SIG-M5 treated with dmso at 0.1 percent for 504 hours (cell line): ENCODE measurements at regions not wholly inside any gene's neighbourhood (a gene's known extent, or its start where the extent isn't known, plus 50 kb on each side); places are given as distances from the start of the nearest gene placed in this dataset.

Experiments used
- DNase-seq: peaks from one replicate; lab custom pipeline; 2025; ENCODE audit not compliant: unreplicated experiment; lab: John Stamatoyannopoulos, UW

GRCh38 chr9:81532251-81532650, 157.1 kb downstream of the TLE1 start:
- no peak for DNase-seq

- DNase-seq, result no peak
Measured at GRCh38 chr9:81531511-81531910, 157.8 kb downstream of the TLE1 start.

GRCh38 chr9:81530846-81531245, 158.5 kb downstream of the TLE1 start:
- DNase-seq, result no peak

DNA sequence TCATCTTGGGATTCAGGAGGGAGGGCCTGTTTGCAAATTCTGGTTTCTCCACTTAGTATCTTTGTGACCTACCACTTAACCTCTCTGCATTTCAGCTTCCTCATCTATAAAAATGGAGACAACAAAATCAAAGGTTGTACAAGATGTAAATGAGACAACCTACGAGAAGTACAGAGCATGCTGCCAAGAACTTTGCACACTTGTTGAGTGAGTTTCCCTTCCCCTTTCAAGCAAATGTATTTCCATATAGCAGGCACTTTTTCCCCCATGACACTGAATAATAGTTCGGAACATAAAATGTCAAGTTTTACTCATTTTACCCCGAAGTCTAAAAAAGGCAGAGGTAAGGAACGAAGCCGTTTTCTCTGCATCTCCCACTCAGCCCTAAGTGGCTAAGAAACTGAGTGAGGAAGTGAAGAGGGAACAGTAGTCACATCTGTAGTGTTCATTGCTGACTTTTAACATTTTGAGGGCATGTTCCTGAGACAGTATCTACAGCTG, 159.0 kb downstream of the TLE1 start:
- DNase-seq, result no peak

- no peak for DNase-seq
Measured at GRCh38 chr9:81529556-81530193, 159.7 kb downstream of the TLE1 start.

- DNase-seq, result no peak
Measured at GRCh38 chr9:81526587-81526986, 162.8 kb downstream of the TLE1 start.

DNA sequence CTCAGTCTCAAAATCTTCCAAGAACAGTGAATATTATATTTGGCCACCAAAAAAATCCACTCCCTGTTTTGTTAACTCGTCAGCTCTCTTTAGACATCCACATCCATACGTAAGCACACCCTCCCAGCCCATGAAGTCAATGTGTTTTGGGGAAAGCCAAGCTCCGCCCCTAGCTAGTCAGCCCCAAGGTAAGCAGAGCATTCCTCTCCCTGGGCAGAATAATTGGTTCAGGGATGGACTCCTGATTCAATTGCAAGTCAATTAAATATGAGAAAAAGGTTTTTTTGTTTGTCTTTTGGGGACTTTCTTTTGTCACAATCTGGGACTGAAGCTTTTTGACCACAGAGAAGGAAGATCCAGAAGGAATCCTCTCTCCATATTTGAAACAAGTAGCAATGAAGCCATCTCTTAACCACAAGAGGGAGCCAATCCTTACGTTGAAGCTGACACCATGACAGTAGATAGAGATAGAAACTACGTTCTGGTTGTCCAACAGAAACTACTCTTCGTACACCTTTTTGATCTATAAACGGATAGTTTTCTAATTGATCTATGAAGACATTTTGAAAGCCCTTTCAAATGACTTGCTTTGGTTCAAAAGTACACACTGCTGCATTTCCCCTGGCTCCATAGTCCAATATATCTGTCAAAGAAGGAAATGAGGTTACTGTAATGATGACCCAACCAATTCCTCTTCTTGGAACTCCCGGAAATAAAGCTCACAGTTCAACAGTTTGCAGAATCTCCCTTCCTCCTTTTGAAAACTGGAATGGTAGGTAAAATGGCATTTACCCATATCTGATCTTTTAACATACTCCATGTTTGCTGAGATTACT, 166.4 kb downstream of the TLE1 start:
- peak; percentile 52 for DNase-seq

DNA sequence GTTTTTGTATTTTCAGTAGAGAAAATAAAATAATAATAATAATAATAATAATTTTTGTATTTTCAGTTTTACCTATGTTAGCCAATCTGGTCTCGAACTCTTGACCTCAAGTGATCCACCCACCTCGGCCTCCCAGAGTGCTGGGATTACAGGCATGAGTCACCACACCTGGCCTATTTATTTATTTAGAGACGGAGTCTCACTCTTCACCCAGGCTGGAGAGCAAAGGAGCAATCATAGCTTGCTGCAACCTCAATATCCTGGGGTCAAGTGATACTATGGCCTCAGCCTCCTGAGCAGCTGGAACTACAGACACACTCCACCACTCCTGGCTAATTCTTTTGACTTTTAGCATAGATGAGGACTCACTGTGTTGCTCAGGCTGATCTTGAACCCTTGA, 167.5 kb downstream of the TLE1 start:
- DNase-seq, result no peak

DNA sequence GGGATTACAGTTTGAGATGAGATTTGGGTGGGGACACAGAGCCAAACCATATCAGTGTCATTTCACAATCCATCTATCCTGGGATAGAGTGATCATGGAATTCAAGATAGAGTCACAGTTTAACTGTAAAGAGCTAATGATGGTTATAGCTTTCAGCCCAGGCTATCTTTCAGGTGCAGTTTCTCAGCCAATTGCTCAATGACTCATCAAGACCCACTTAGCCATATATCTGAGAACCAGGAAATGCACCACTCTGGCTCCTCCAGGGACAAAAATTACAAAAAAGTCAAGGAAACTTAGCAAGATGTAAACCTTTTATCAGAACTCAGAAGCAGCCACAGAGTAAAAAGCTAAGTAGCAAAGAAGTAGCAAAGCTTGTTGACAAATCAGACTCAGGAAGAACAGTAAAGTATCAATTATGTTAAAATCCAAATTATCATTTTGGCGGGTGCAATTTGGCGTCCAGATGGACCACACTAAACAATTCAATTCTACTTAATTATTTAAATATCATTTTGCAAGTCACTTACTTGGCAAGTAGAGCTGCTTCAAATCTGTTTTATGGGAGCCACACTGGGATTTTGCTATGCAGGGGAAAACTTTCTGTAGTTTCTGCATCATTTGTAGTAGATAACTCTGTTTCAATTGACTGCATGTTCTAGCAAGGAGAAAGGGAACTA, 169.4 kb downstream of the TLE1 start:
- no peak for DNase-seq

GRCh38 chr9:81517954-81518353, 171.4 kb downstream of the TLE1 start:
- DNase-seq, result no peak

DNA sequence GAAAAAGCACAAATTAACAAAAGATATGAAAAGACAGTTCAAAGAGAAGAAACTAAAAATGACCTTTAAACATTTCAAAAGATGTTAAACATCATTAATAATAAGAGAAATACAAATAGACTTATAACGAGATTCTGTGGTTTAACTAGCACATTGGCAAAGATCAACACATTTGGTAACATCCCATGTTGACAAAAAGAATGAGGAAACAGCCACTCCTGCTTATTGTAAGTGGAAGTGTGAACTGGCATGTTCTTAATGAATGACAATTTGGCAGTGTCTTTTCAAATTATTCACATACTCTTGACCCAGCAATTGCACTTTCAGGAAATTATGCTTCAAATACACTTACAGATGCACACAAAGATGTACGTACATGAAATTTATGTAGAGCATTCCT, 176.3 kb downstream of the TLE1 start:
- peak; percentile 22 for DNase-seq

DNA sequence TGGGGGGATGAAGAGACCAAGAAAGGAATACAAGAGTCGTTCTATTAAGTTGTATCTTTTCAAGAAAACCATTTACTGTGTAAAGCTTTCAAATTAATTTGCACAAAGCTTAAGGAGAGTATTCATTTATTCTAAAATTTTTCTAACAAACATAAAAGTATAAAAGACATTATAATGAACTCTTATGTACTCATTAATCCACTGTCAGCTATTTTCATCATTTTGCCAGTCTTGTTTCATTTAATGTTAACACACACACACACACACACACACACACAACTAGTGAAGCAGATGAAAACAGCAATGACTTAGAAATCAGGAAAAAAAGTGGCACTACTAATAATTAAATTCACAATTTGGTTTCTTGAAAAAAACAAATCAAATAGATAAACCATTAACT, 176.7 kb downstream of the TLE1 start:
- DNase-seq, result no peak

DNA sequence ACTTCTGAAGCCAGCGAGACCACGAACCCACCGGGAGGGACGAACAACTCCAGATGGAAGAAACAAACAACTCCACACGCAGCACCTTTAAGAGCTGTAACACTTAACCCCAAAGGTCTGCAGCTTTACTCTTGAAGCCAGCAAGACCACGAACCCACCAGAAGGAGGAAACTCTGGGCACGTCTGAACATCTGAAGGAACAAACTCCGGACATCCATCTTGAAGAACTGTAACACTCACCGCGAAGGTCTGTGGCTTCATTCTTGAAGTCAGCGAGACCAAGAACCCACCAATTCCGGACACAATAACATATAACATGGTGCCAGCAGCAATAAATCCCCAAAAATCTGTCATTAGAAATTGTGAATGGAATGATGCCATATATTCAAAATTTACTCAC, 180.9 kb downstream of the TLE1 start:
- no peak for DNase-seq

DNA sequence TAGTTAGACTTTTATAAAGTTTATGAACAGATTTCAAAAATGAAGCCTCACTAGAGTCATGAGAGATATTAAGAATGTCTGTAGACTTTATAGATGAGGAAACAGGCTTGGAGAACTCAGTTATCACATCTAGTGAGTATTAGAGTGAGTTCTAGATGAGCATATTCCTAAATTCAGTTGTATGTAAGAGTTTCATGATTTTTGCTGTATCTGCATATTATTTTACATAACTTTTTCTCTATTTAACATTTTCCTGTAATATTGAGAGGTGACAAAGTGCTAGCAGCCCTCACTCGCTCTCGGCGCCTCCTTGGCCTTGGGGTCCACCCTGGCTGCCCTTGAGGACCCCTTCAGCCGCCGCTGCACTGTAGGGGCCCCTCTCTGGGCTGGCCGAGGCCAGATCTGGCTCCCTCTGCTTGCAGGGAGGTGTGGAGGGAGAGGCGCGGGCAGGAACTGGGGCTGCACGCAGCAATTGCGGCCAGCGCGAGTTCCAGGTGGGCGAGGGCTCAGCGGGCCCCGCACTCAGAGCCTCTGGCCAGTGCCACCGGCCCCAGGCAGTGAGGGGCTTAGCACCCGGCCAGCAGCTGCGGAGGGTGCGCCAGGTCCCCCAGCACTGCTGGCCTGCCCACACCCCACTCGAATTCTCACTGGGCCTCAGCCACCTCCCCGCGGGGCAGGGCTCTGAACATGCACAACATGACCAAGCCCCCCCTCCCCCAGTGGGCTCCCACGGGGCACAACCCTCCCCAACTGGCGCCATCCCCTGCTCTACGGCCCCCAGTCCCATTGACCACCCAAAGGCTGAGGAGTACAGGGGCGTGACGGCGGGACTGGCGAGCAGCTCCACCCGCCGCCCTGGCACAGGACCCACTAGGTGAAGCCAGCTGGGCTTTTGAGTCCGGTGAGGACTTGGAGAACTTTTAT, 182.1 kb downstream of the TLE1 start:
- no peak for DNase-seq

GRCh38 chr9:81499594-81499993, 189.8 kb downstream of the TLE1 start:
- DNase-seq, result no peak

DNA sequence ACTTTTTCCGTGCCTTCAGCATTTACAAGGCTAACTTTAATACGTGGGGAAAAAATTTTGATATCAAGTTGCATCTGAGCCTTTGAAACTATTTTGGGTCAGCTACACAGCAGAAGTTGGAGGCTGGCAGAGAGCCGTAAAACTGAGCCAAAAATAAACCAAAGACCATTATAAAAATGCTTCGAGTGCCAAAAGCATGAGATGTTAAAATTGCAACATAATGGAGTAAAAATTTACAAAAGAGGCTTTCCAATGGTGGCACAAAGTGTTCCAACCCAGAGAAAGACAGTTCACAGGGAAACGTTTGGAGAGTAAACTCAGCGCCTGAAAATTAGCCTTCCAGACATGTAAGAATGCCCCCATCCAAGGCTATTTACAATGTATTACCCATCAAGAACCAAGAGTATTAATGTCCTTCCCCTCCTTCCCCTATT, 190.3 kb downstream of the TLE1 start:
- no peak for DNase-seq

GRCh38 chr9:81498576-81498975, 190.8 kb downstream of the TLE1 start:
- DNase-seq, result no peak

DNA sequence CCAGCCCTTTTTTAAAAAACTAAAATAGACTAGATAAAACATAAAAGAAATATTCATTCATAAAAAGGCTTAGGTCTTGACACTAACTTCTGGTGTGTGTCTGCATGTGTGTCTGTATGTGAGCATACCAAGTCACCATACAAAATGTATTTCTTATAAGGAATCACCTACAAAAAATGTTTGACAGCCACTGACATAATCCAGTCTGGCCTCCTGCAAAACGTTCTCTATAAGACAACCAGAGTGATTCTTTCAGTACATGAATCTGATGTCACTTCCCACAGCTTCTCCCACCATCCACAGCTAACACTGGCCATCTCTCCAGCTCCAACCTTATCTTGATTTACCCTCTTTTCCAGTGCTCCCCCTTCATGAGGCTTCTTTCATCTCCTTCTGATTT, 192.3 kb downstream of the TLE1 start:
- no peak for DNase-seq

DNA sequence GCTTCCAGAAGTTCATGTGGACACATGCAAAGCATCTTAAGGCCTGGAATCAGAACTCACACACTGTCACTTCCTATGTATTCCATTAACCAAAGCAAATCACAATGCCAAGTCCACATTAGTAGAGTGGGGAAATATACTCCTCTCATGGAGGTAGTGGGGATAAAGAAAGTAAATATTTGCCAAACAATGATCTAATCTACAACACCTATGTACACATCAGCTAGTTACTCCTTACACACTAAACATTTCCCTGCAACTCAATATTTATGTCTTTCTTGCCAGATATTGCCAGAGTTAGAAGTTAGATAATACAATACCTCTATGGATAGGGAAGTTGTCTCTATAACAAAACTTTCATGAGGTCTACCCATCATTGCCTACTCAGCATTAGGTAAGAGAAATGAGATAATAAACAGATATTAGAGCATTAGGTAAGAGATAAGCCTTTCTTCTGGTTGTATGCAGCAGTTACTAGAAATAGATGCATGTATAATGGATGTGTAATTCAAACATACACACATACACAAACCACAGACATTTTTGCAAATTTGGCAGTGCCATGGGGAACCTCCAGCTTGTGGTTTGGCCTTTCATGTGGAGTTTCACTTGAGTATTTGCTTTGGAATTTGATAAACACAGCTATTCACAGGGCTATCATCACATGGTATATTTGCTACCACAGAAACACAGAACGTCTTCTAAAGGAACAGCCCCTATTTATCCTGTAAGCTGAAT, 196.5 kb downstream of the TLE1 start:
- no peak for DNase-seq
